ENCODE measurements at regions not wholly inside any gene's neighbourhood (a gene's known extent, or its start where the extent isn't known, plus 50 kb on each side); places are given as distances from the start of the nearest gene placed in this dataset.
"Not testable (repeated sequence)": the region's sequence is repeated elsewhere in the genome, so short reads cannot be mapped to it uniquely, and the experiment has no call there.

GRCh38 chr5:63495225-63495624 is 467.0 kb downstream of the HTR1A start:
- no peak overlapping the region for H3K27ac Mint-ChIP-seq
- H3K27me3 Mint-ChIP-seq, result no peaks in the 10 kb centered on the region

GRCh38 chr5:63483338-63483737 is 478.9 kb downstream of the HTR1A start:
- POLR2A ChIA-PET, result no interaction called here
- H3K4me3 Mint-ChIP-seq, result no peak overlapping the region

More at GRCh38 chr5:63495225-63495624, 467.0 kb downstream of the HTR1A start:
- Mint-ChIP-seq H3K4me1 (no peaks in the 10 kb centered on the region), H3K36me3 (no peaks in the 10 kb centered on the region), H3K4me3 (no peak overlapping the region), H3K9me3 (peaks cover 0 to 23% (median 6%) of the 10 kb centered on the region in 9 donors)
- ATAC-seq, result no peak
- POLR2A ChIA-PET, result no interaction called here
- no peak for DNase-seq

GRCh38 chr5:63473335-63473967 is 488.8 kb downstream of the HTR1A start:
- H3K36me3 Mint-ChIP-seq, result peaks cover 0 to 4% (median 0%) of the 10 kb centered on the region in 3 donors
- H3K27ac Mint-ChIP-seq, result no peak overlapping the region
- DNase-seq, result no peak
- H3K4me1 Mint-ChIP-seq, result no peaks in the 10 kb centered on the region
- H3K9me3 Mint-ChIP-seq, result peaks cover 0 to 20% (median 2%) of the 10 kb centered on the region in 9 donors
- H3K27me3 Mint-ChIP-seq, result no peaks in the 10 kb centered on the region
- no peak for ATAC-seq
- no peak overlapping the region for H3K4me3 Mint-ChIP-seq
- POLR2A ChIA-PET, result no interaction called here

More at GRCh38 chr5:63483338-63483737, 478.9 kb downstream of the HTR1A start:
- no peak for ATAC-seq
- no peak for DNase-seq
- Mint-ChIP-seq H3K4me1 (no peaks in the 10 kb centered on the region), H3K27me3 (no peaks in the 10 kb centered on the region), H3K27ac (no peak overlapping the region), H3K9me3 (peaks cover 0 to 22% (median 5%) of the 10 kb centered on the region in 9 donors), H3K36me3 (no peaks in the 10 kb centered on the region)

GRCh38 chr5:63456279-63456678 is 506.0 kb downstream of the HTR1A start:
- Mint-ChIP-seq H3K27ac (no peak overlapping the region), H3K36me3 (no peaks in the 10 kb centered on the region), H3K4me3 (no peak overlapping the region), H3K9me3 (peaks cover 0 to 20% (median 6%) of the 10 kb centered on the region in 9 donors), H3K4me1 (no peaks in the 10 kb centered on the region), H3K27me3 (no peaks in the 10 kb centered on the region)
- ATAC-seq (no peak), DNase-seq (no peak)
- POLR2A ChIA-PET, result no interaction called here

GRCh38 chr5:63451188-63451587 is 511.1 kb downstream of the HTR1A start:
- H3K27me3 Mint-ChIP-seq, result no peaks in the 10 kb centered on the region
- no peak overlapping the region for H3K27ac Mint-ChIP-seq
- POLR2A ChIA-PET, result no interaction called here
- no peak for DNase-seq
- no peaks in the 10 kb centered on the region for H3K36me3 Mint-ChIP-seq
- H3K4me3 Mint-ChIP-seq, result no peak overlapping the region
- ATAC-seq, result no peak
- H3K4me1 Mint-ChIP-seq, result no peaks in the 10 kb centered on the region
- H3K9me3 Mint-ChIP-seq, result peaks cover 0 to 4% (median 0%) of the 10 kb centered on the region in 9 donors

- no peaks in the 10 kb centered on the region for H3K4me1 Mint-ChIP-seq
- no peak overlapping the region for H3K27ac Mint-ChIP-seq
- H3K27me3 Mint-ChIP-seq, result no peaks in the 10 kb centered on the region
- no peaks in the 10 kb centered on the region for H3K36me3 Mint-ChIP-seq
- ATAC-seq (no peak), DNase-seq (no peak)
- H3K4me3 Mint-ChIP-seq, result no peak overlapping the region
- peaks cover 0 to 28% (median 6%) of the 10 kb centered on the region in 9 donors for H3K9me3 Mint-ChIP-seq
- POLR2A ChIA-PET, result no interaction called here
Observed at GRCh38 chr5:63439537-63439936, 522.7 kb downstream of the HTR1A start.

- H3K4me3 Mint-ChIP-seq, result no peak overlapping the region
Observed at GRCh38 chr5:63409737-63410136, 552.5 kb downstream of the HTR1A start.

GRCh38 chr5:63408984-63409383 is 553.3 kb downstream of the HTR1A start:
- Mint-ChIP-seq H3K9me3 (peaks cover 0 to 8% (median 0%) of the 10 kb centered on the region in 9 donors), H3K36me3 (no peaks in the 10 kb centered on the region), H3K27me3 (no peaks in the 10 kb centered on the region), H3K27ac (no peak overlapping the region), H3K4me3 (no peak overlapping the region), H3K4me1 (no peaks in the 10 kb centered on the region)
- ATAC-seq, result no peak
- POLR2A ChIA-PET, result no interaction called here
- DNase-seq, result no peak

More at GRCh38 chr5:63409737-63410136, 552.5 kb downstream of the HTR1A start:
- ATAC-seq (no peak), DNase-seq (no peak)
- H3K36me3 Mint-ChIP-seq, result no peaks in the 10 kb centered on the region
- H3K4me1 Mint-ChIP-seq, result no peaks in the 10 kb centered on the region
- no peak overlapping the region for H3K27ac Mint-ChIP-seq
- POLR2A ChIA-PET, result no interaction called here
- no peaks in the 10 kb centered on the region for H3K27me3 Mint-ChIP-seq
- peaks cover 0 to 10% (median 0%) of the 10 kb centered on the region in 9 donors for H3K9me3 Mint-ChIP-seq

GRCh38 chr5:63401436-63402046 is 560.7 kb downstream of the HTR1A start:
- no peaks in the 10 kb centered on the region for H3K27me3 Mint-ChIP-seq
- peaks cover 0 to 9% (median 2%) of the 10 kb centered on the region in 9 donors for H3K9me3 Mint-ChIP-seq
- H3K36me3 Mint-ChIP-seq, result no peaks in the 10 kb centered on the region
- ATAC-seq, result no peak
- POLR2A ChIA-PET, result no interaction called here
- no peak for DNase-seq
- H3K4me1 Mint-ChIP-seq, result no peaks in the 10 kb centered on the region
- H3K4me3 Mint-ChIP-seq, result no peak overlapping the region
- no peak overlapping the region for H3K27ac Mint-ChIP-seq

- H3K4me3 Mint-ChIP-seq, result no peak overlapping the region
- ATAC-seq (no peak), DNase-seq (no peak)
- POLR2A ChIA-PET, result no interaction called here
- H3K27me3 Mint-ChIP-seq, result no peaks in the 10 kb centered on the region
- H3K4me1 Mint-ChIP-seq, result no peaks in the 10 kb centered on the region
- H3K36me3 Mint-ChIP-seq, result no peaks in the 10 kb centered on the region
- peaks cover 0 to 9% (median 2%) of the 10 kb centered on the region in 9 donors for H3K9me3 Mint-ChIP-seq
- no peak overlapping the region for H3K27ac Mint-ChIP-seq
Observed at GRCh38 chr5:63400079-63400478, 562.2 kb downstream of the HTR1A start.

- Mint-ChIP-seq H3K27ac (no peak overlapping the region), H3K4me3 (no peak overlapping the region), H3K9me3 (peaks cover 0 to 2% (median 0%) of the 10 kb centered on the region in 9 donors), H3K36me3 (no peaks in the 10 kb centered on the region), H3K27me3 (no peaks in the 10 kb centered on the region), H3K4me1 (no peaks in the 10 kb centered on the region)
- DNase-seq, result no peak
- ATAC-seq, result no peak
- POLR2A ChIA-PET, result no interaction called here
Observed at GRCh38 chr5:63398346-63398745, 563.9 kb downstream of the HTR1A start.

- H3K4me3 Mint-ChIP-seq, POLR2A ChIA-PET, H3K4me1 Mint-ChIP-seq, H3K27ac Mint-ChIP-seq, DNase-seq, H3K36me3 Mint-ChIP-seq, H3K27me3 Mint-ChIP-seq, ATAC-seq: not testable (repeated sequence)
- peaks cover 0 to 10% (median 0%) of the 10 kb centered on the region in 9 donors for H3K9me3 Mint-ChIP-seq
Observed at GRCh38 chr5:63388188-63388587, 574.1 kb downstream of the HTR1A start.

GRCh38 chr5:63375851-63376250 is 586.4 kb downstream of the HTR1A start:
- POLR2A ChIA-PET, result no interaction called here
- H3K4me1 Mint-ChIP-seq, result no peaks in the 10 kb centered on the region
- no peak for DNase-seq
- no peaks in the 10 kb centered on the region for H3K36me3 Mint-ChIP-seq
- no peak for ATAC-seq
- H3K27ac Mint-ChIP-seq, result no peak overlapping the region
- H3K4me3 Mint-ChIP-seq, result no peak overlapping the region
- H3K9me3 Mint-ChIP-seq, result peaks cover 0 to 26% (median 6%) of the 10 kb centered on the region in 9 donors
- no peaks in the 10 kb centered on the region for H3K27me3 Mint-ChIP-seq

GRCh38 chr5:63374085-63374484 is 588.2 kb downstream of the HTR1A start:
- Mint-ChIP-seq H3K27me3 (no peaks in the 10 kb centered on the region), H3K36me3 (no peaks in the 10 kb centered on the region), H3K9me3 (peaks cover 0 to 16% (median 4%) of the 10 kb centered on the region in 9 donors), H3K27ac (no peak overlapping the region), H3K4me1 (no peaks in the 10 kb centered on the region), H3K4me3 (no peak overlapping the region)
- DNase-seq (no peak), ATAC-seq (no peak)
- POLR2A ChIA-PET, result no interaction called here

Data from naive thymus-derived CD8-positive, alpha-beta T cell (primary cell).